GM06990 (cell line): ENCODE measurements at regions not wholly inside any gene's neighbourhood (a gene's known extent, or its start where the extent isn't known, plus 50 kb on each side); places are given as distances from the start of the nearest gene placed in this dataset.
"Not testable (repeated sequence)": the region's sequence is repeated elsewhere in the genome, so short reads cannot be mapped to it uniquely, and the experiment has no call there.

Source experiments
- DNase-seq: peaks from one replicate; pipeline ENCODE4 v3.0.0-alpha.2; 2011; ENCODE audit not compliant: insufficient read length; ENCODE audit errors: extremely low read depth
- H3K27me3 ChIP-seq: replicated peaks from 2 replicates; pipeline ENCODE4 v1.6.0; 2011; ENCODE audit warnings: low read length; ENCODE audit not compliant: control insufficient read depth, insufficient read depth
- H3K36me3 ChIP-seq: 2 replicates; pipeline ENCODE4 v1.5.1; 2011; ENCODE audit warnings: low read length; ENCODE audit not compliant: control insufficient read depth, insufficient read depth
- H3K4me3 ChIP-seq: replicated peaks from 2 replicates; pipeline ENCODE4 v1.5.1; 2011; ENCODE audit warnings: low read depth, mild to moderate bottlenecking, control low read depth, low read length
- CTCF ChIP-seq: IDR thresholded peaks from 2 replicates; pipeline ENCODE4 v1.5.1; 2011; ENCODE audit warnings: low read length, control low read depth, mild to moderate bottlenecking, inconsistent platforms; ENCODE audit not compliant: insufficient read depth, poor library complexity, severe bottlenecking

DNA sequence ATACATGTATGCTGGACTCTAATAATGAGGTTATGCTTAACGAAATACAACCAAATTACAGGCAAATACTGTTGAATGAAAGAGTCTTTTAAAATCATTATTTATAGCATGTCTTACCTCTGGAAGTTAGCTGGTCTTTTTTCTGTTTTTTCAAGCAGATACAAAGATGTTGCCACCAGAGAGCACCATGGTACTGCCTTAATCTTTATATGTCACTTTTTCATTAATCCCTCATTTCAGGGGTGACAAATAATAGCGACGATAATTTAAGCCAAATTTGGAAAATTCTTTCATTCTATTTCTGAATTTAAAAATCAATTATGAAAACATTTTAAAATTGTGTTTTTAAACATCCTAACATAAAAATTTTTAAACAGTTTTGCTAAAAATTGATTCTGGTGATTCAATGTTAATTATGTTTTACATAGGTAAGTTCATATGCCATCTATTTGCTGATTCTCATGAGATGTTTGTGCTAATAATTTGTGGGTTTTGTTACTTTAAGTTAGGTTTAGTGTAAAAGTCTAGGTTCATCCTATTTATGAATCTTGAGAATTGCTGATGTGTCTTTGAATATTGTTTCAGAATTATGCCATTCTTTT lies 379.3 kb upstream of the SGCG start:
- Histone ChIP-seq H3K36me3 (no peaks in the 10 kb centered on the region), H3K4me3 (no peak overlapping the region), H3K27me3 (no peaks in the 10 kb centered on the region)
- peak; percentile 33 for TF ChIP-seq CTCF
- DNase-seq = no peak

- H3K27me3 ChIP-seq = no peaks in the 10 kb centered on the region
- DNase-seq = no peak
- H3K4me3 ChIP-seq = no peak overlapping the region
- no peaks in the 10 kb centered on the region for H3K36me3 ChIP-seq
- no peak for TF ChIP-seq CTCF
Measured at GRCh38 chr13:22812793-22813192, 368.0 kb upstream of the SGCG start.

DNA sequence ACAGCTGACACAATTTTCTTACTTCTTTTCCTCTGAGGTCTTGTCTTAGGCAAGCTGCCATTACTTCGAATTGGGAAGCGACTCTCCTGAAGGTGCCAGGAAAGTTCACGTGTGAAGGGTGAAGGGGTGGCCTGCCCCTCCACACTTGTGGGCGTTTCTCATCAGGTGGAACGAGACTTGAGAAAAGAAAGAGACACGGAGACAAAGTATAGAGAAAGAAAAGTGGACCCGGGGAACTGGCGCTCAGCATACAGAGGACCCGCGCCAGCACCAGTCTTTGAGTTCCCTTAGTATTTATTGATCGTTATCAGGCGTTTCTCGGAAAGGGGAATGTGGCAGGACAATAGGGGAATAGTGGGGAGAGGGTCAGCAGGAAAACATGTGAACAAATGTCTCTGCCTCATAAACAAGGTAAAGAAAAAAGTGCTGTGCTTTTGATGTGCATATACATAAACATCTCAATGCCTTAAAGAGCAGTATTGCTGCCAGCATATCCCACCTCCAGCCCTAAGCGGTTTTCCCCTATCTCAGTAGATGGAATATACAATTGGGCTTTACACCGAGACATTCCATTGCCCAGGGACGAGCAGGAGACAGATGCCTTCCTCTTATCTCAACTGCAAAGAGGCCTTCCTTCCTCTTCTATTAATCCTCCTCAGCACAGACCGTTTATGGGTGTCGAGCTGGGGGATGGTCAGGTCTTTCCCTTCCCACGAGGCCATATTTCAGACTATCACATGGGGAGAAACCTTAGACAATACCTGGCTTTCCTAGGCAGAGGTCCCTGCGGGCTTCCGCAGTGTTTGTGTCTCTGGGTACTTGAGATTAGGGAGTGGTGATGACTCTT lies 367.0 kb upstream of the SGCG start:
- not testable (repeated sequence) for H3K36me3 ChIP-seq

DNA sequence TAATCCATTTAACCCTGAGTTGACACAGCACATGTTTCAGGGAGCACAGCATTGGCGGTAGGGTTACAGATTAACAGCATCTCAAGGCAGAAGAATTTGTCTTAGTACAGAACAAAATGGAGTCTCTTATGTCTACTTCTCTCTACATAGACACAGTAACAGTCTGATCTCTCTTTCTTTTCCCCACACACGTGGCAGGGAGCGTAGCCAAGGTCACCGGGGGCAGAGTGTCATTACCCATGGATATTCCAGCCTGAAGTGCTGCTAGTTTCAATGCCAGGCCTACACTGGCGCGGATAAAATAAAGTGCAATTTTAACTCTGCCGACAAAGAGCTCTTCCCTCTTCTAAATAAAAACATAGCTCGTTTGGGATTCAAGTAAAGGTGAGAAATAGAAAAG lies 366.3 kb upstream of the SGCG start:
- not testable (repeated sequence) for DNase-seq, H3K4me3 ChIP-seq, H3K27me3 ChIP-seq, H3K36me3 ChIP-seq

More for the DNA sequence above, 367.0 kb upstream of the SGCG start:
- not testable (repeated sequence) for H3K4me3 ChIP-seq, DNase-seq, H3K27me3 ChIP-seq

DNA sequence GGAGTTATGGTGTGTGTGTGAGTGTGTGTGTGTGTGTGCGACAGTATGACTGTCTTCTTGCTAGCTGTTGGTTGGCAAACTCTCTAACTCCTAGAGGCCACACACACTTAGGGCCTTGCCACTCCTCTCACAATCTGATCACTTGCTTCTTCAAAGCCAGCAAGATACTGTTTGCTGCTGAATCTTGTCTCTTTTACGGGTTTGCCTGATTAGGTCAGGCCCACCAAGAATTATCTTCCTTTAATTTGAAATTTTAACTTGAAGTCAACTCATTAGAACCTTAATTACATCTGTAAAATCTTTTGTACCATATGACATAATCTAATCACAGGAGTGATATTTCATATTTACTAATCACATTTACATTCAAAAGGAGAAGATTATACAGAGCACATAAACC lies 359.2 kb upstream of the SGCG start:
- TF ChIP-seq CTCF = no peak
- H3K4me3 ChIP-seq = no peak overlapping the region
- no peak for DNase-seq
- H3K27me3 ChIP-seq = no peaks in the 10 kb centered on the region
- no peaks in the 10 kb centered on the region for H3K36me3 ChIP-seq

- DNase-seq = no peak
- no peak for TF ChIP-seq CTCF
Measured at GRCh38 chr13:22825186-22825585, 355.6 kb upstream of the SGCG start.

GRCh38 chr13:22828081-22828480 lies 352.7 kb upstream of the SGCG start:
- no peak for TF ChIP-seq CTCF
- DNase-seq = no peak
- no peaks in the 10 kb centered on the region for H3K36me3 ChIP-seq
- H3K4me3 ChIP-seq = no peak overlapping the region
- no peaks in the 10 kb centered on the region for H3K27me3 ChIP-seq

More at GRCh38 chr13:22825186-22825585, 355.6 kb upstream of the SGCG start:
- Histone ChIP-seq H3K27me3 (no peaks in the 10 kb centered on the region), H3K36me3 (no peaks in the 10 kb centered on the region), H3K4me3 (no peak overlapping the region)
